C4-2B (cell line): ENCODE measurements at regions not wholly inside any gene's neighbourhood (a gene's known extent, or its start where the extent isn't known, plus 50 kb on each side); places are given as distances from the start of the nearest gene placed in this dataset.

Experiments used
- H3K27ac ChIP-seq: fragments of 450-650 bp; 2 replicates; pipeline ENCODE4 v1.5.1; 2017
- ZFX ChIP-seq: fragments of 450-650 bp; IDR thresholded peaks from 2 replicates; pipeline ENCODE4 v1.6.1; 2017
- TF ChIP-seq, protein P1 (sequence below): fragments of 450-650 bp; conservative IDR thresholded peaks from 2 replicates; pipeline ENCODE4 v1.5.1; 2017; ENCODE audit warnings: mild to moderate bottlenecking

DNA sequence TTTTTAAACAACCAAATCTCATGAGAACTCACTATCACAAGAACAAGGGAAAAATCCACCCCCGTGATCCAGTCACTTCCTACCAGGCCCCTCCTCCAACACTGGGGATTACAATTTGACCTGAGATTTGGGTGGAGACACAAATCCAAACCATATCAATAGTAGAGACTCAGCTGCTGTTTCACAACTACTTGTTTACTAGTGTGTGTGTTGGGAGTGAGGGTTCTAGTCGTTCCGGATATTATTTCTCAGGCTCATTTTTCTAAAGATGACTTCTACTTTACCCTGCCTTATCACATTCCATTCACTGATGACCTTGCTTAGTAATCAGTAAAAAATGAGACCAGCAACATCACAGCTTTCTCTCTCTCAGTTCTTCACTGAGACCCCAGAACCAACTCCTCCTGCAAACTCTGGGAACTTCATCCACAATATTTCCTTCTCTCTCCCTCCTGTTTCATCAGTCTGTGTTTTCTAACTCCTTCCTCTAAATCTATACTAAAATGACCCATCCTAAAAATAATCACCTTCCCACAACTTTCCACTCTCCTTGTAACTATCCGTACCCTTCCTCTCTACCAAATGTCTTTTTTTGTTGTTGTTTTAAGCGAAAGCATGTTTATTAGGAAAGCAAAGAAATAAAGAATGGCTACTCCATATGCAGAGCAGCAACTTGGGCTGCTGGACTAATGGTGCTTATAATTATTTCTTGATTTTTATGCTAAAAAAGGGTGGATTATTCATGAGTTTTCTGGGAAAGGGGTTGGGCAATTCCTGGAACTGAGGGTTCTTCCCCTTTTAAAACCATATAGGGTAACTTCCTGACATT, 121.5 kb upstream of the SPRY4 start:
- TF ChIP-seq ZFX = no peak
- TF ChIP-seq, protein P1, sequence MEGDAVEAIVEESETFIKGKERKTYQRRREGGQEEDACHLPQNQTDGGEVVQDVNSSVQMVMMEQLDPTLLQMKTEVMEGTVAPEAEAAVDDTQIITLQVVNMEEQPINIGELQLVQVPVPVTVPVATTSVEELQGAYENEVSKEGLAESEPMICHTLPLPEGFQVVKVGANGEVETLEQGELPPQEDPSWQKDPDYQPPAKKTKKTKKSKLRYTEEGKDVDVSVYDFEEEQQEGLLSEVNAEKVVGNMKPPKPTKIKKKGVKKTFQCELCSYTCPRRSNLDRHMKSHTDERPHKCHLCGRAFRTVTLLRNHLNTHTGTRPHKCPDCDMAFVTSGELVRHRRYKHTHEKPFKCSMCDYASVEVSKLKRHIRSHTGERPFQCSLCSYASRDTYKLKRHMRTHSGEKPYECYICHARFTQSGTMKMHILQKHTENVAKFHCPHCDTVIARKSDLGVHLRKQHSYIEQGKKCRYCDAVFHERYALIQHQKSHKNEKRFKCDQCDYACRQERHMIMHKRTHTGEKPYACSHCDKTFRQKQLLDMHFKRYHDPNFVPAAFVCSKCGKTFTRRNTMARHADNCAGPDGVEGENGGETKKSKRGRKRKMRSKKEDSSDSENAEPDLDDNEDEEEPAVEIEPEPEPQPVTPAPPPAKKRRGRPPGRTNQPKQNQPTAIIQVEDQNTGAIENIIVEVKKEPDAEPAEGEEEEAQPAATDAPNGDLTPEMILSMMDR = no peak
- no peak overlapping the region for H3K27ac ChIP-seq

DNA sequence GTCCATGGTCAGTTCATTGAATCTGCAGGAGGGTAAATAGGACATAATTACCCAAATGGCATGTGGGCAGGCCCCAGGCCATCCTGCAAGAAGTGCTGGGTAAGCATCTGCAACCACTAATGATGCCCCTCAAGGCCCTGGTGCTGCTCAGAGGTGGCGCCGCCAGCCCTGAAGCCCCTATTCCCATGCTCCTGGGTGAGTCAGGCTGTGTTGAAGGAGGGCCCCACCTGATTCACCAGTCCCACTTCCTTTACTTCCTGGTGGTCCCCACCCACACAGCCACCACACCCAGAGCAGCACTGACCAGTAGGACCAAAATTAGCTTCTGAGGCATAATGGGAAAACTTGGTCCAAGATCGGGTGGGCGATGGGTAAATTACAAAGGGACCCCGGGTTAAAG, 120.4 kb upstream of the SPRY4 start:
- no peak overlapping the region for H3K27ac ChIP-seq
- TF ChIP-seq, protein P1 = no peak
- TF ChIP-seq ZFX = no peak

DNA sequence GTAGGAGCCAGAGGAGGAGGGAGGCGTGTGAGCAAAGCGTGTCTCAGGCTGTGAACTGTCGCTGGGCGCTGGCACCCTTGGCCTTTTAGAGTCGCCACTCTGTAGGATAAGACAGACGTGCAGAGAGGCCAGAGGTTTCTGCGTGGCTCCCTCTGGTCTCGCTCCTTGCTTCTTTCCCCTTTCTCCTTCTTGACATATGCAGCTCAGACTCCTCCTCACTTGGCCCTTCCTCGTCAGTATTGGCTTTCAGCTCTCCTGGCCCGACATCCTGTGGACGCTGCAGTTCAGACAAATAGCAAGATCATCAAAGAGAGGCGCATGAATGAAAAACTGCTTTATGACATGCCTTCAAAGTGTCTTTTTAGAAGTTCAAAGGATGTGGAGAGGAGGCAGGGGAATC, 116.8 kb upstream of the SPRY4 start:
- no peak for TF ChIP-seq ZFX
- TF ChIP-seq, protein P1 = no peak
- no peak overlapping the region for H3K27ac ChIP-seq

DNA sequence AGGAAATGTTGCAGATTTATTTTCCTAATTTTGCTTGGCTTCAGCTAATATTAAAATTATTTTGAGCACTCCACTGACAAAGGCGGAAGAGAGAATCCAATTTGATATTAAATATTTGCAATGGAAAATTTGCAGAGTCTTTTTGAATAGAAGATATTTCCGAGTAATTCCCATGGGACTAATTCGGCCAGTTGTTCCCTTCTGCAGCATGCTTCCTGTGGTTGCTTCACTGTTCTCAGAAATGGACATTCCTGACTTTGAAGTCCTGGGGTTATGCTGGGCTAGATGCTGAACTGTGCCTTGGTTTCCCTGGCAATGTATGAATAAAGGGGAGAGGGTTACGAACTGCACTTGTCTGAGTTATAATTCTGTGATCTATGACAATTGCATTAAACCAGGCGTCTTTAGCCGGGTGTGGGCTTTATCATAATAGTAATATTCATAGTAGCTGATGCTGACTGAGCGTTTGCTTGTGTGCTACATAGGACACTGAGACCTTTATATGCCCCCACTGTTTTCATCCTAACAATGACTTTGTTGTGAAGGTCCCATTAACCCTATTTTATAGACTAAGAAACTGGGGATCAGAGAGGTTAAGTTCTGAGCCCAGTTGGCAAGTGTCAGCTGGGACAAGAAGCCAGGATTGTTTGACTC, 114.5 kb upstream of the SPRY4 start:
- no peak for TF ChIP-seq ZFX
- TF ChIP-seq, protein P1 = no peak
- H3K27ac ChIP-seq = no peak overlapping the region

DNA sequence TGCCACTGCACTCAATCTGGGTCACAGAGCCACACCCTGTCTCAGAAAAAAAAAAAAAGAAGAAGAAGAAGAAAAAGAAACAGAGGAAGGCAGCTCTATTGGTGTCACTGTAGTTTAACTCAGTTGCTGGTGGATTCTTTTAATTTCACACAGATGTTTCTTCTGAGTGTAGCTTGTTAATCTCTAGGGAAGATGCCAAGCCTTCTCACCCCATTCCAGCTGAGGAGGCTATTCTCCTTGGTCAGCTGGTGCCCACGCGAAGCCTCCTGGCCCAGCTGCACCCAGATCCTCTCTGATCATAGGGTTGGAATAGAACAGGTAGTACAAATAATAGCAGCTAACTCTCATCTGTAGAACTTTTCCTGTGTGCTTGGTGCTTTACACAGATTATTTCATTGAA, 113.8 kb upstream of the SPRY4 start:
- TF ChIP-seq, protein P1 = no peak
- no peak for TF ChIP-seq ZFX
- no peak overlapping the region for H3K27ac ChIP-seq

DNA sequence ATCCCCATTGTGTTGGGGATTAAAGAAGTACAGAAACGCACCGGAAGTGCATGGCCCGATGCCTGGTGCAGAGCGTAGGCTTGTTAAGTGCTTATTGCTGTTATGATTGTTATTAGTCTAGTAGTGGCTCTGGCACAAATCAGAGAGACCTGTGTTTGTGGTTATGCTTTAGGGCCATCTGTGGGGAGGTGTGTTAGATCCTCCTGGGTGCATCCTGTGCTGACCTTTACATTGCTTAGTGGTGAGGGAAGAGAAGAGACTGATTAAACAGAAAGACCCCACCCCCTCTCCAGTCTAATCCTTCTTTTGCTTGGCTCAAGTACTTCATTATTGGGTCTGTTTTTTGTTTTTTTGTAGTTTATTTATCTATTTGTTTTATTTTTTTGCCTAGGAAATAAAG, 112.7 kb upstream of the SPRY4 start:
- TF ChIP-seq, protein P1 = no peak
- no peak for TF ChIP-seq ZFX
- H3K27ac ChIP-seq = no peak overlapping the region

DNA sequence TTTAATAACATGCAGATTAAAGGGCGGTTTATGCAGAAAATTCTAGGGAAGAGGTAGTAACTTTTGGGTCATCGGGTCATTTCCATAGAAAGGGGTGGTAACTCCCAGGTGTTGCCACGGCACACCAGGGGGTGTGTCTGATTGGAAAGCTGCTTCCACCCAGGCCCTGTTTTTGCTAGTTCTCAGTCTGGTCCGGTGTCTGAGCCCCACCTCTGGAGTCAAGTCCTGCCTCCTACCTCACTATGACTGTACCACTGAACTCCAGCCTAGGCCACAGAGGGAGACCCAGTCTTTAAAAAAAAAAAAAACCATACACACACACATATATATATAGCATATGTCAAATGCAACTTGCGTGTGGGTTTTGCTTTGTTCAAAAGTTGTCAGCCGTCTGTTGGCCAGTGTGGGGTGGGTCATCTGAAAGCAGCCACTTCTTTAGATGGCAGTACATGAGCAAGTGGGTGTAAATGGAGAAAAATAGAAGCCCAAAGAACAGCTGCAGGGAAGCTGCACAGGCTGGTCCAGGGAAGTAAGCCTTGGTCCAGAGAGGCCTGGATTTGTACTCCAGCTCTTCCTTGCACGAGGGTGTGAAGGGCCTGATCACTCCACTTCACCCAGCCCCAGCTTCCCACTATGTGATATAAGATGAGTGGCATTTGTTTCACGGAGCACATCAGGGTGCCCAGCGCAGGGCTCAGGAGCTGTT, 110.7 kb upstream of the SPRY4 start:
- TF ChIP-seq ZFX = no peak
- TF ChIP-seq, protein P1 = no peak
- H3K27ac ChIP-seq = no peak overlapping the region
